NT2/D1 (cell line): ENCODE measurements at regions not wholly inside any gene's neighbourhood (a gene's known extent, or its start where the extent isn't known, plus 50 kb on each side); places are given as distances from the start of the nearest gene placed in this dataset.
"Not testable (repeated sequence)": the region's sequence is repeated elsewhere in the genome, so short reads cannot be mapped to it uniquely, and the experiment has no call there.

Source experiments
- DNase-seq: peaks from one replicate; pipeline ENCODE4 v3.0.0-alpha.2; 2011; ENCODE audit warnings: low read depth, low spot score
- H3K27me3 ChIP-seq: 2 replicates; pipeline ENCODE4 v1.6.0; 2011; ENCODE audit warnings: mild to moderate bottlenecking; ENCODE audit not compliant: insufficient read length, insufficient read depth
- H3K36me3 ChIP-seq: 2 replicates; pipeline ENCODE4 v1.6.1; 2011; ENCODE audit warnings: mild to moderate bottlenecking, low read length, mixed read lengths; ENCODE audit not compliant: insufficient read depth, insufficient read length
- H3K4me1 ChIP-seq: 2 replicates; pipeline ENCODE4 v1.5.1; 2011; ENCODE audit not compliant: insufficient read depth, insufficient read length
- H3K4me3 ChIP-seq: 2 replicates; pipeline ENCODE4 v1.5.1; 2011; ENCODE audit warnings: low read depth; ENCODE audit not compliant: insufficient read length
- H3K9ac ChIP-seq: 2 replicates; pipeline ENCODE4 v1.6.0; 2011; ENCODE audit warnings: low read depth; ENCODE audit not compliant: insufficient read length
- H3K9me3 ChIP-seq: 2 replicates; pipeline ENCODE4 v1.5.1; 2011; ENCODE audit warnings: mild to moderate bottlenecking, low read length; ENCODE audit not compliant: insufficient read depth
- SUZ12 ChIP-seq: IDR thresholded peaks from 2 replicates; pipeline ENCODE4 v1.6.1; 2011; ENCODE audit not compliant: insufficient read length, insufficient read depth; ENCODE audit errors: extremely low read depth
- YY1 ChIP-seq: IDR thresholded peaks from 2 replicates; pipeline ENCODE4 v1.6.1; 2011; ENCODE audit not compliant: insufficient read length, insufficient read depth
- ZNF274 ChIP-seq: IDR thresholded peaks from 2 replicates; pipeline ENCODE4 v1.6.1; 2011; ENCODE audit warnings: mild to moderate bottlenecking, low read depth, low read length

- Histone ChIP-seq H3K9me3 (peaks cover 22% of the 10 kb centered on the region), H3K36me3 (no peaks in the 10 kb centered on the region), H3K4me1 (peaks cover 26% of the 10 kb centered on the region), H3K4me3 (no peak overlapping the region), H3K9ac (no peak overlapping the region), H3K27me3 (no peaks in the 10 kb centered on the region)
- DNase-seq: peak; percentile 98
- TF ChIP-seq YY1 (no peak), SUZ12 (no peak), ZNF274 (no peak)
Measured at GRCh38 chr15:66883284-66883911, 181.4 kb downstream of the SMAD6 start.

DNA sequence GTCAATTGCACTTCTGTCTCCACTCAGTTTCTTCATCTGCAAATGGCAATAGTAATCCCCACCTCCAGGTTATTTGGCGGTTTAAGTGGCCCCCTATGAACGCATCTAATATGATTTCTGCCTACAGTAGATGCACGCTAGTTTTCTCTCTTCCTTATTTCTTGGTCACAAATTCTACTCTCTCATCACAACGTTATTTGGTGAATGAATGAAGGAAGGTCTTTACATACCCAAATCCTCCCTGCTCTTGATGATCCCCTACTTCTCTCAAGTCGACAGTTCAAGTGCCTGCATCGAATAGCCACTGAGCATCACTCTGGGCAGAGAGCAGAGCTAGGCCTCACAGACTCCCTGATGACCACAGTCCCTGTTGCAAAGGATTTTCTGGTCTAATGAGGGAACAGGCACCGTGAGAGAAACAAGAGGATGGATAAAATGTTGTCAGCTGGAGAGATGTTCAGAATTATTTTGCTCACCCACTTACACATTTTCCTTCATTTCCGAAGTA lies 181.2 kb upstream of the SMAD3 start:
- Histone ChIP-seq H3K4me1 (peaks cover 26% of the 10 kb centered on the region), H3K36me3 (no peaks in the 10 kb centered on the region), H3K9ac (no peak overlapping the region), H3K27me3 (no peaks in the 10 kb centered on the region), H3K9me3 (peaks cover 30% of the 10 kb centered on the region), H3K4me3 (no peak overlapping the region)
- no peak for DNase-seq
- TF ChIP-seq ZNF274: no peak
- no peak for TF ChIP-seq YY1
- no peak for TF ChIP-seq SUZ12

DNA sequence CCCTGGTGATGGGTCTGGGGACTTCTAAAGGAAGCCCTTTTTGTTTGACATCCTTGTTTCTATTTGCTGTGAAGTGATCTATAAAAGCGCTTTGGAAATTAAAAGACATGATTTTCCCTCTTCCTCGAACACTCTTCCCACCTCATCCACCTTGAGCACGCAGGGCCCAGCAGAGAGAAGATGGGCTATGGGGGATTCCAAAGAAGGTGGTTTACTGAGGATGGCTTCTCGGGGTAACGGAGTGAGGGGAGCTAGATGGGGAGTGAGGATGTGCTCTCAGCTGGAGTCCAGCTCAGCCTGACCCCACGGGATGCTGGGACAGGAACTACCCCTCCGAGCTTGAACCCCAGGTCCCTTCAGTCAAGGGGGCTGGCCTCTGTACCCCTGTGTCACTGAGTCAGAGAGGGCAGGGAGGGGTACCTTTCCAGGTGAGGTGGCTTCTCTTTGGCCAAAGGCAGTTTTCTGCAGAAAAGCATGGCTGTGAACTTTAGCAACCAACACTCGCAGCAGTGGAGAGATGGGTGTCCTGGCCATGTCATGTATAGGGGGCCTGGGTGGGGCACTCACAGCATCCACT lies 180.7 kb upstream of the SMAD3 start:
- Histone ChIP-seq H3K36me3 (no peaks in the 10 kb centered on the region), H3K9ac (no peak overlapping the region), H3K9me3 (peaks cover 36% of the 10 kb centered on the region), H3K4me1 (peaks cover 26% of the 10 kb centered on the region), H3K27me3 (no peaks in the 10 kb centered on the region), H3K4me3 (no peak overlapping the region)
- TF ChIP-seq SUZ12: no peak
- no peak for TF ChIP-seq YY1
- TF ChIP-seq ZNF274: no peak
- no peak for DNase-seq

GRCh38 chr15:66885281-66885915 lies 180.0 kb upstream of the SMAD3 start:
- no peaks in the 10 kb centered on the region for H3K36me3 ChIP-seq
- no peak for TF ChIP-seq SUZ12
- TF ChIP-seq ZNF274: no peak
- TF ChIP-seq YY1: no peak
- H3K4me1 ChIP-seq: peaks cover 26% of the 10 kb centered on the region

GRCh38 chr15:66886241-66886675 lies 179.1 kb upstream of the SMAD3 start:
- DNase-seq: no peak
- H3K27me3 ChIP-seq: no peaks in the 10 kb centered on the region
- no peak overlapping the region for H3K4me3 ChIP-seq

More at GRCh38 chr15:66885281-66885915, 180.0 kb upstream of the SMAD3 start:
- Histone ChIP-seq H3K9me3 (peaks cover 39% of the 10 kb centered on the region), H3K4me3 (no peak overlapping the region), H3K27me3 (no peaks in the 10 kb centered on the region), H3K9ac (no peak overlapping the region)
- no peak for DNase-seq

GRCh38 chr15:66886686-66887273 lies 178.6 kb upstream of the SMAD3 start:
- TF ChIP-seq ZNF274 (no peak), SUZ12 (no peak), YY1 (no peak)
- H3K4me1 ChIP-seq: peaks cover 16% of the 10 kb centered on the region
- H3K9ac ChIP-seq: no peak overlapping the region
- DNase-seq: no peak
- no peaks in the 10 kb centered on the region for H3K27me3 ChIP-seq
- no peak overlapping the region for H3K4me3 ChIP-seq
- peaks cover 39% of the 10 kb centered on the region for H3K9me3 ChIP-seq
- no peaks in the 10 kb centered on the region for H3K36me3 ChIP-seq

More at GRCh38 chr15:66886241-66886675, 179.1 kb upstream of the SMAD3 start:
- Histone ChIP-seq H3K4me1 (peaks cover 21% of the 10 kb centered on the region), H3K9ac (no peak overlapping the region), H3K9me3 (peaks cover 39% of the 10 kb centered on the region), H3K36me3 (no peaks in the 10 kb centered on the region)
- TF ChIP-seq YY1 (no peak), ZNF274 (no peak)

DNA sequence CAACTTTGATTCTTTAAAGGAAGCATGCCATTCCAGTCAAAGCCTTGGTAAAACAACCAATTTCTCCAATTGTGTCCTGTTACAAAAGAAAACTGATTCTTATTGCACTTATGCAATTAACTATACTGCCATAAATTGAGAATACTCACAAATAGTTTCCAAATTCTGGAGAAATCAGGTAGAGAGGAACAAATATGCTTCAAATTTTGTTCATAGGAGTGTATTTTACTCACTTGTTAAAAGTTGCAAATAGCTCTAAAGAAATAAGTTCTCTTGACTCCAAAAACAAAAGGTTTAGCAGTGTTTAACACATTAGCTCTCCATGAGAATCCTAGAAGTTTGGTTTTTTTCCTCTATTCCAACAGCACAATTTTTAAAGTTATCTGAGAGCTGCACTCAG lies 176.1 kb upstream of the SMAD3 start:
- H3K9ac ChIP-seq, H3K4me3 ChIP-seq, H3K27me3 ChIP-seq, H3K4me1 ChIP-seq, H3K36me3 ChIP-seq, DNase-seq: not testable (repeated sequence)
- H3K9me3 ChIP-seq: peaks cover 39% of the 10 kb centered on the region
